ENCODE measurements at regions not wholly inside any gene's neighbourhood (a gene's known extent, or its start where the extent isn't known, plus 50 kb on each side); places are given as distances from the start of the nearest gene placed in this dataset.

DNA sequence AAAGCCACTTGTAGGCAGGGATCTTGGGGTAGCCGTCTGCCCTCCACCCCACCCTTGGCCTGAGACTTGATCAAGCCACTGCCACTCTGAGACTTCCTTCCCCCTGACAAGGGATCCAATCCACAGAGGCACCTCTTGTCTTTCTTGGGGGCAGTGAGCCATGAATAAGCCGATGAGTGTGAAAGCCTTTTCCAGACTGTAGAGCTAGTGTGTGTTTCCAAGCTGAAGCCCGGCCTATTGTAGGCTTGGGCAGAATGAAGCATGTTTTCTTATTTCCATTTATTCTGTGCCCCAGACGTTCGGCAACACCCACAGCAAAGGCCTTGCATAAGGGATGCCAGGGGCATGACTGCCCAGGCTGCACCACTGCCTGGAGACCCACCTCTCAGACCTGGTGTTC lies 991.6 kb downstream of the BCL11B start:
- no peak for DNase-seq

DNA sequence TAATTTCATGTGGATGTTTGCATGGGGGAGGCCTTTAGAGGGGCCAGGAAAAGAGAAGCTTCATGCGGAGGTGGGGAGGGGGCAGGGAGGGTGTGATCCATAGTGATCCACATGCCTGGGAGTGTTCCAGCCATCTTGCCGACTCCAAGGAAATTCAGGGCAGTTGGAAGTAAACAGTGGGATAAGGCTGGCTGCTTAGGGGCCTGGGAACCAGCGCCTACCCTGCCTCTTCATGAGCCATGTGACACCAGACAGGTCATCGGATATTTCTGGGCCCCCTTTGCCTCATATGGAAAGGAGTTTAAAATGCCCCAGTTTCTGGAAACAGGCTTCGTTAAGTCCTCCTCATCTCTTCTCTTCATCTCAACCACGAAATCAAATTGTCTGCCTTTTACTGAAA lies 983.2 kb downstream of the BCL11B start:
- DNase-seq = no peak

- no peak for DNase-seq
Observed at GRCh38 chr14:98290596-98290995, 981.4 kb downstream of the BCL11B start.

GRCh38 chr14:98292191-98292590 lies 979.8 kb downstream of the BCL11B start:
- no peak for DNase-seq

DNA sequence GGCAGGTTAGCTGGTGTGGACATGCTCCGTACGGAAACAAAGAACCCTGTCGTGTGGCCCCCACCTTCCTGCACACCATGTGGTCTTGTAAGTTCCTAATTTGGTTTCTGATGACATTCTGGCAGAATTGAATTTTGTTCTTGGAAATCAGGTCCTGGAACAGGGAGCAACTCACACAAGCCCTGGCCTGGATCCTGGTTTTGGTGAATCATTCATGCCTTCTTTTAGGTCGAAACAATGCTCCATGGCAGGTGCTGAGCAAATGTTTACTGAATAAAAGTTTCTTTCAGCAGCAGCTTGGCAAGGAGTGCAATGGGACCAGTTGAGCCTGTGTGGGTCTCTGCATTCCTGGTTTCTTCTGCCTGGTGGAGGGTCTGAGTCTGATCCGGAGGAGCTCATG lies 978.4 kb downstream of the BCL11B start:
- DNase-seq = no peak

GRCh38 chr14:98296895-98297294 lies 975.1 kb downstream of the BCL11B start:
- DNase-seq = no peak

DNA sequence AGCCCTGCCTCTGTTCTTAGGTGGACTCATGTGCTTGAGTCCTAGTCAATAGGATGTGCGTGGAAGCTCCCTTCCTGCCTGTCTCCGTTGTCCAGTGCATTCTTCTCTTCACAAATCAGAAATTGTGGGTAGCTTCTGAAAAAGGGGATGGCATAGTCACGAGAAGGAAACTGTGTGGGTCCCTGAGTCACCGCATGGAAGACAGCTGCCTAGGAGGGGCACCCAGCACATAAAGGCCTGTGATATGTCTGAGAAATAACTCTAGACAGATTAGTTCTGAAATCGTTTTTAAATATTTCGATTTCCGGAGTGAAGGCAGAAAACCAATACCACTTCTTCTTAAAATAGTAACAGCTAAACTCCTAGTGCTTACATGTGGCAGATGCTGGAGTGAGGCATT lies 974.4 kb downstream of the BCL11B start:
- no peak for DNase-seq

GRCh38 chr14:98298481-98299244 lies 973.3 kb downstream of the BCL11B start:
- no peak for DNase-seq

DNA sequence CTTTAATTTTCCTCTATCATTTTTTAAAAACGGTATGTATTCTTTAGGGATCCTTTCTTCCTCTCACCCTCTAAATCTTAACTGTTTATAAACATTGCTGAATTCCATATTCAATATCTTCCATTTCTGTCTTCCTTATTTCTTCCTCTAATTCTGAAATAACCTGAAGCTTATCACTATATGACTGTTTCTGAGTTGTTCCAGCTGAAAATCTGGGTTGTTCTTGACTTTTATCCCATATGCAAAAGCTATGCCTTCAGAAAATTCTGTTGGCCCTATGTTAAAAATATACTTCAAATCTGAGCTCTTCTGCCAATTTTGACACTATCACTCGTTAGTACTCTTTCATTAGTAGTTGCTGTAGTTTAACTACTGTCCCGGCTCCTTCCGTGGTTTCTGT lies 970.3 kb downstream of the BCL11B start:
- no peak for DNase-seq

- DNase-seq = no peak
Observed at GRCh38 chr14:98304574-98304973, 967.4 kb downstream of the BCL11B start.

DNA sequence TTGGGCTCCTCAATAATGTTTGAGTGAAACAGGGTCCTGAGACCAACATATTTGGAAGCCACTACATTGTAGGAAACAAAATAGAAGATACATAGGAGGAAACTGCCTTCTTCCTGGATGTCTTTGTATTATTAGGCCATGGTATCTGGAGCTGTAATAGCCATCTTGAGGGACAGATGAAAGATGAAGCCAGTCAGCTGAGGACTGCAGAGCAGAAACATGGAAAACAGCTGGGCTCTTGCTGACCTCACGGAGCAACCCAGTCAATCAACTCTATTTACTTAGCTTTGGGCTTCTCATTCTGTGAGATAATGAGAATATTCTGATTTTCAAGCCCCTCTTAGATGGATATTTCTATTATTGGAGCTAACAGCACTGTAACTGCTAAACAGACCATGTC lies 962.4 kb downstream of the BCL11B start:
- no peak for DNase-seq

GRCh38 chr14:98312006-98312405 lies 960.0 kb downstream of the BCL11B start:
- no peak for DNase-seq

DNA sequence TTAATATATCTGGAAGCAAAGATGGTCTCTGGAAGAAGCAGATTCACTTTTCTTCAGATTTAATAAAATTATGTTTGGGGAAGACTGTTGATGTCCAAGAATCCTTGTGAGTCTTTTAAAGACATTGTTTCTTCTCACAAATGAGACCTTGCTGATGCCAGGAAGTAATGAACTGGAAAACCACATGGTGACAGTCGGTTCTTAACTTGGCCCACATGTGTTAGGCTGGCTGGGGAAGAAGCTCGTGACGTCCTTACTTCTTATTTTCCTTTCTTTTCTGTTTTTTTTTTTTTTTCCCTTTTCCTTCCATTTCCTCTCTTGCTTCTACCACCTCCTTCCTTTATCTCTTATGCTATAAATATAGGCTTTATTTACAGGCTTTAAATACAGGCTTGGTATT lies 950.2 kb downstream of the BCL11B start:
- DNase-seq = no peak

DNA sequence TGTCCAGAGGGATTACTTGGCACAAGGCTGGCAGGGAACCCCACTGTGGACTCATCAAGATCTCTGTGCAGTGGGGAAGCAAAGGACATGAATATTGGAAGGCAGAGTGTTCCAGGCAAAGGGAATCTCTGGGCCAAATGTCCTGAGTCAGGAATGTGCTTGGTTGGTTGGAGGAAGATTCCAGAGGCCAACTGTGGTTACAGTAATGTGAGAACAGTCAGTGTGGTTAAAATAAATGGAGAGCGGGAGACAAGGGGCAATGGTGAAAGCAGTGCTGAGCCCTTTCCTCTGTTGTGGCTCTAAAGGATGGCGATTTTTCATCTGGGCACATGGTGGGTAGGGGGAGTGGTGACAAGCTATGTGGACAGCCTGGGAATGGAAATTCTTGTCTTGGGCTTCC lies 948.2 kb downstream of the BCL11B start:
- DNase-seq = no peak

GRCh38 chr14:98325761-98326160 lies 946.2 kb downstream of the BCL11B start:
- DNase-seq = no peak

DNA sequence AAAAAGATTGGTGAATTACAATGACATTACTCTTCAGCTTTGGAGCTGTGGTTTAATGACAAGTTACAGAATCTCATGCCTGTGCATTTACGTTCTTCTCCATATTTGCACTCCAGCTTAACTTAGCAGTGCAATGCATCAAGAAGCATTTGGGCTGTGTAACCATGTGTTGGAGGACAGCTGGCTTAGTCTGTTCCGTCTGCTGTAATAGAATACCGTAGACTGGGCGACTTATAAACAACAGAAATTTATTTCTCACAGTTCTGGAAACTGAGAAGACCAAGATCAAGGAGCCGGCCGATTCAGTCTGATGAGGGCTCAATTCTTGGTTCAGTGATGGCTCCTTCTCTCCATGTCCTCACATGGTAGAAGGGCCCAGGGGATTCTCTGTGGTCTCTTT lies 943.5 kb downstream of the BCL11B start:
- DNase-seq = no peak

DNA sequence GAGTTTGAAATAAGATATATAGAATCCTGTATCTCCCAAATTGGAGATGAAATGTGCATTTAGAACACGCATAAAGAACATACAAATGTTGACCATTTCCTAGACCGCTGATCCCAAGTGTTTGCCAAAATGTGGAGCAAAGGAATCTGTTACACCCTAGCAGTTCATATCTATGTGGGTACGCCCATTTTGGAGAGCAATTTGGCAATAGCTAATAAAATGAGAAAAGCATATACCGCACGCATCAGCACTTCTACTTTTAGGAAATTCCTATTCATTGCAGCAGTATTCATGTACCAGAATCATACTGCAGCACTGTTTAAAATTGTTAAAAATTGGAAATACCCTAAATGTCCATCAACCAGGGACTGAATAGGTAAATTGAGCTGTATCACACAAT lies 937.8 kb downstream of the BCL11B start:
- no peak for DNase-seq

GRCh38 chr14:98341211-98341610 lies 930.8 kb downstream of the BCL11B start:
- no peak for DNase-seq

- DNase-seq = no peak
Observed at GRCh38 chr14:98345161-98345560, 926.8 kb downstream of the BCL11B start.

GRCh38 chr14:98347686-98348085 lies 924.3 kb downstream of the BCL11B start:
- DNase-seq = no peak

DNA sequence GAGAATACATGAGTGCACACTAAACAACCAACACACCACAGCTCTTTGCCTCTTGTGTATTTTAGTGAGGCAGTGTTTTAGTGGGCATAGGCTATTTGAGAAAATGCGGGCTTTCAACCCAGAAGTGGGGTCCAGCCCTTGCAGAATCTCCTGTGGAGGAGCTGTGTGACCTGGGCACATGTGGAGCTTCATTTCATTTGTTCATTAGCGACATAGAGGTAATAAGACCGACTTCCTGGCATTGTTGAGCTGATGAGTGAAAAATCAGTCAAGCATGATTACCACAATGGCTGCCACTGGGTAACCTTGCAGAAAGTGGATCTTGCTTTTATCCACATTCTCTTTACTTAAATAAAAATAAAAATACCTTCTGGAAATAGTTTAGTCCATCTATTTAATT lies 923.5 kb downstream of the BCL11B start:
- DNase-seq = no peak

GRCh38 chr14:98350213-98350612 lies 921.8 kb downstream of the BCL11B start:
- no peak for DNase-seq

GRCh38 chr14:98364961-98365360 lies 907.0 kb downstream of the BCL11B start:
- no peak for DNase-seq

DNA sequence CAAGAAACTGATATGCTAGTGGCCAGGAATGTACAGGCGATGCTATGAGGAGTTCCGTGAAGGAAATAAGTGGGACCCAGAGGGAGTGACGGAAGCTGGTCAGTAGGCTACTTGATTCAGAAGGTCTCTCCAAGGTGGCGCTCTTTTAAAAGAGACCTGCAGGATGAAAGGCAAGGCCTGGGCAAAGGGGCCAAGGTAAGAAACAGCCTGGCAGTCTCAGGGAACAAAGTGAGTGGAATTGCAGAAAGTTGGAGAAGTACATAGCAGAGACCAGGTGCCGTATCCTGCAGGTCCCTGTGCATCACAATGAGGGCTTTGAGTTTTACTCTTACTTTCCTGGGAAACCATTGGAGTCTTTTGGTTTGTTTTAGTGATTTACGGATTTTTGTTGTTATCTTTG lies 905.6 kb downstream of the BCL11B start:
- DNase-seq = no peak

GRCh38 chr14:98368221-98368620 lies 903.8 kb downstream of the BCL11B start:
- no peak for DNase-seq
